GM12891 (cell line): ENCODE measurements at regions not wholly inside any gene's neighbourhood (a gene's known extent, or its start where the extent isn't known, plus 50 kb on each side); places are given as distances from the start of the nearest gene placed in this dataset.

Experiments
- DNase-seq: peaks from one replicate; pipeline ENCODE4 v3.0.0; 2011; ENCODE audit warnings: low spot score; ENCODE audit not compliant: insufficient read length
- FAIRE-seq: peaks from 2 replicates; lab custom pipeline; 2011; peaks lifted over from hg19 to GRCh38; lab: Jason Lieb, UNC
- PAX5 ChIP-seq: IDR thresholded peaks from 2 replicates; pipeline ENCODE4 v1.6.1; 2011; ENCODE audit warnings: low read length, moderate library complexity, mild to moderate bottlenecking; ENCODE audit not compliant: insufficient read depth, severe bottlenecking
- POLR2A ChIP-seq: IDR thresholded peaks from 2 replicates; pipeline ENCODE4 v1.6.1; 2011; ENCODE audit warnings: low read depth, low read length, control low read depth
- POLR2AphosphoS5 ChIP-seq: IDR thresholded peaks from 2 replicates; pipeline ENCODE4 v1.6.1; 2011; ENCODE audit warnings: low read depth, low read length, control low read depth
- POU2F2 ChIP-seq: IDR thresholded peaks from 2 replicates; pipeline ENCODE4 v1.6.1; 2011; ENCODE audit warnings: low read depth, mild to moderate bottlenecking, control low read depth, low read length, moderate library complexity
- SPI1 ChIP-seq: IDR thresholded peaks from 2 replicates; pipeline ENCODE4 v1.6.1; 2011; ENCODE audit warnings: low read depth, low read length, control low read depth
- TAF1 ChIP-seq: IDR thresholded peaks from 2 replicates; pipeline ENCODE4 v1.6.1; 2011; ENCODE audit warnings: low read depth, low read length, control low read depth

GRCh38 chr9:129423216-129423615 is 197.7 kb downstream of the C9orf50 start:
- FAIRE-seq (no peak), DNase-seq (no peak)
- no peak for TF ChIP-seq PAX5
- TF ChIP-seq POLR2AphosphoS5 = no peak
- no peak for TF ChIP-seq TAF1
- TF ChIP-seq SPI1 = no peak
- no peak for TF ChIP-seq POU2F2
- TF ChIP-seq POLR2A = no peak

GRCh38 chr9:129422843-129423192 is 198.1 kb downstream of the C9orf50 start:
- no peak for TF ChIP-seq SPI1
- no peak for TF ChIP-seq TAF1
- no peak for TF ChIP-seq POU2F2
- TF ChIP-seq PAX5 = no peak
- TF ChIP-seq POLR2AphosphoS5 = no peak
- TF ChIP-seq POLR2A = no peak
- FAIRE-seq (no peak), DNase-seq (no peak)

- no peak for FAIRE-seq
- no peak for TF ChIP-seq POLR2A
- TF ChIP-seq SPI1 = no peak
- TF ChIP-seq POLR2AphosphoS5 = no peak
- TF ChIP-seq TAF1 = no peak
- no peak for TF ChIP-seq POU2F2
- no peak for TF ChIP-seq PAX5
- DNase-seq = no peak
Observed at GRCh38 chr9:129422032-129422842, 198.7 kb downstream of the C9orf50 start.

GRCh38 chr9:129421371-129421770 is 199.5 kb downstream of the C9orf50 start:
- FAIRE-seq = no peak
- no peak for TF ChIP-seq POLR2AphosphoS5
- TF ChIP-seq POLR2A = no peak
- no peak for TF ChIP-seq PAX5
- TF ChIP-seq POU2F2 = no peak
- TF ChIP-seq TAF1 = no peak
- TF ChIP-seq SPI1 = no peak

GRCh38 chr9:129420721-129421120 is 200.2 kb downstream of the C9orf50 start:
- TF ChIP-seq TAF1 (no peak), POLR2AphosphoS5 (no peak), POLR2A (no peak), POU2F2 (no peak), PAX5 (no peak), SPI1 (no peak)
- DNase-seq (no peak), FAIRE-seq (no peak)

More at GRCh38 chr9:129421371-129421770, 199.5 kb downstream of the C9orf50 start:
- DNase-seq = no peak

GRCh38 chr9:129419382-129419899 is 201.5 kb downstream of the C9orf50 start:
- FAIRE-seq = no peak
- TF ChIP-seq SPI1 (no peak), TAF1 (no peak), POU2F2 (no peak), POLR2AphosphoS5 (no peak)
- no peak for DNase-seq

GRCh38 chr9:129418451-129418850 is 202.4 kb downstream of the C9orf50 start:
- FAIRE-seq (no peak), DNase-seq (no peak)
- no peak for TF ChIP-seq SPI1
- TF ChIP-seq POLR2AphosphoS5 = no peak
- TF ChIP-seq POU2F2 = no peak
- no peak for TF ChIP-seq POLR2A
- no peak for TF ChIP-seq PAX5
- TF ChIP-seq TAF1 = no peak

GRCh38 chr9:129416821-129417539 is 203.9 kb downstream of the C9orf50 start:
- TF ChIP-seq POLR2AphosphoS5 (no peak), SPI1 (peak; percentile 23; the same call in 1 of the 2 replicates)
- FAIRE-seq = no peak
- no peak for DNase-seq

GRCh38 chr9:129415942-129416651 is 204.8 kb downstream of the C9orf50 start:
- TF ChIP-seq PAX5 (no peak), POLR2AphosphoS5 (no peak), SPI1 (no peak), TAF1 (no peak), POU2F2 (no peak), POLR2A (no peak)
- no peak for DNase-seq
- FAIRE-seq = no peak
